Panc1 (cell line): ENCODE measurements at regions not wholly inside any gene's neighbourhood (a gene's known extent, or its start where the extent isn't known, plus 50 kb on each side); places are given as distances from the start of the nearest gene placed in this dataset.

Experiments
- ATAC-seq: fragments of 200-7000 bp; cut with Tn5 transposase; 2 replicates; pipeline ENCODE4 v1.9.1; 2020; ENCODE audit warnings: mild to moderate bottlenecking, moderate library complexity
- BruUV-seq: library from RNA; stranded (reverse); fragments of 400-500 nt; replicated peaks from 2 replicates; lab custom pipeline; 2021; lab: Mats Ljungman, UMichigan
- CTCF ChIA-PET: fragments of 300-600 bp; sonication (Branson Sonifier 250); formaldehyde crosslinking; loops from one replicate; lab custom pipeline; 2022; ENCODE audit warnings: antibody characterized with exemption; lab: Charles Lee
- POLR2A ChIA-PET: fragments of 300-600 bp; sonication (Branson Sonifier 250); formaldehyde crosslinking; loops from one replicate; lab custom pipeline; 2022; ENCODE audit warnings: antibody characterized with exemption; lab: Charles Lee
- DNase-seq: peaks from one replicate; pipeline ENCODE4 v3.0.0-alpha.2; 2010; ENCODE audit warnings: low read depth, low spot score
- H3K27ac ChIP-seq: 2 replicates; pipeline ENCODE4 v1.5.1; 2011; ENCODE audit warnings: mild to moderate bottlenecking, low read length, inconsistent platforms
- H3K27me3 ChIP-seq: fragments of 200-500 bp; sonication (Bioruptor generic); 2 replicates; pipeline ENCODE4 v1.6.0; 2014; ENCODE audit warnings: low read length, inconsistent platforms; ENCODE audit not compliant: control insufficient read depth, insufficient read depth
- H3K36me3 ChIP-seq: fragments of 200-500 bp; sonication (Bioruptor generic); 2 replicates; pipeline ENCODE4 v1.5.1; 2014; ENCODE audit warnings: inconsistent platforms, mild to moderate bottlenecking, low read length, moderate library complexity; ENCODE audit not compliant: control insufficient read depth, insufficient read depth
- H3K4me1 ChIP-seq: 2 replicates; pipeline ENCODE4 v1.5.1; 2011; ENCODE audit warnings: inconsistent platforms, mild to moderate bottlenecking, low read length, moderate library complexity; ENCODE audit not compliant: control insufficient read depth, insufficient read depth
- H3K4me3 ChIP-seq, 2 experiments: 2 replicates each; pipeline ENCODE4 v1.5.1; 2011 to 2012; ENCODE audit warnings: low read depth in 2 of 2, low read length in 2 of 2, mild to moderate bottlenecking in 2 of 2, inconsistent platforms in 1 of 2, moderate library complexity in 1 of 2
- H3K9me3 ChIP-seq: fragments of 200-500 bp; sonication (Bioruptor generic); 2 replicates; pipeline ENCODE4 v1.5.1; 2014; ENCODE audit warnings: low read depth, mild to moderate bottlenecking, inconsistent platforms, low read length, moderate library complexity; ENCODE audit not compliant: control insufficient read depth, insufficient read depth
- POLR2AphosphoS5 ChIP-seq: IDR thresholded peaks from 2 replicates; pipeline ENCODE4 v1.6.1; 2012; ENCODE audit warnings: mild to moderate bottlenecking, low read depth, low read length, moderate library complexity
- SIN3A ChIP-seq: IDR thresholded peaks from 2 replicates; pipeline ENCODE4 v1.6.1; 2012; ENCODE audit warnings: low read depth, mild to moderate bottlenecking, low read length, moderate library complexity, borderline replicate concordance; ENCODE audit not compliant: insufficient read depth
- TCF7L2 ChIP-seq: IDR thresholded peaks from 2 replicates; pipeline ENCODE4 v1.6.1; 2011; ENCODE audit warnings: mild to moderate bottlenecking, low read depth, low read length, inconsistent platforms
- in situ Hi-C: cut with HindIII; loops from 2 replicates; pipeline ENCODE4 v1.10.0; 2016; ENCODE audit warnings: low sequenced_read_pairs, low pct_unique_long_range_greater_than_20kb
- intact Hi-C: fragments of 100-400 bp; cut with micrococcal nuclease; formaldehyde crosslinking; loops from one replicate; pipeline ENCODE4 v1.10.0; 2022; ENCODE audit not compliant: unreplicated experiment
- TF ChIP-seq, protein P1 (sequence below), 2 experiments: IDR thresholded peaks; 2 replicates each; pipeline ENCODE4 v1.6.1; 2011 to 2012; ENCODE audit warnings: low read depth in 2 of 2, control low read depth in 1 of 2, low read length in 1 of 2, mild to moderate bottlenecking in 1 of 2, moderate library complexity in 1 of 2; ENCODE audit not compliant: insufficient read depth in 1 of 2
- TF ChIP-seq, protein P2 (sequence below): fragments of 450-650 bp; IDR thresholded peaks from 2 replicates; pipeline ENCODE4 v1.5.1; 2017; ENCODE audit warnings: mild to moderate bottlenecking

DNA sequence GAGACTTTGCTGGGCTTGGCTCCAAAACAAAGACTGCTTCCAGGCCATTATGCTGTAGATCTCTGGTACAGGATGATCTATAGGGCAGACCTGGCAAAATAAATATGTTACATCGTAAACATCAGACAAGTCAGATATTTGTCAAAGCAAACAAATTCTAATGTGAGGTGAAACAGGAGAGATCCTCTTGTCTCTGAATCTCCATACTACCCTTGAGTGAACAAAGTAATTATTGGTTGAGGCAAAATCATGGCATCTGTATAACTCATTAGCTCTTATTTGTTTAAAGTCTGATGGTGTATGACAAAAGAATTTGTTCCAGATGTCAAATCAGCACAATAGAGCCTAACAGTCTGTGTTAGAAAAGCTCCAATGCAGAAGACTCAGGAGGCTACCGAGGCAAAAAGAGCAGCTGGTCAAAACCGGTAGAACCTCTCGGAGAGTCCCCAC, 1291.5 kb downstream of the TYW1 start:
- Histone ChIP-seq H3K9me3 (no peaks in the 10 kb centered on the region), H3K4me1 (no peaks in the 10 kb centered on the region), H3K4me3 (no peak overlapping the region), H3K27ac (no peak overlapping the region), H3K36me3 (no peaks in the 10 kb centered on the region), H3K27me3 (no peaks in the 10 kb centered on the region)
- DNase-seq (no peak), ATAC-seq (no peak)
- POLR2A ChIA-PET, result no interaction called here
- CTCF ChIA-PET, result no interaction called here
- intact Hi-C loops (no loop called here), in situ Hi-C loops (no loop called here)
- no TSS peak for BruUV-seq
- TF ChIP-seq, protein P1, sequence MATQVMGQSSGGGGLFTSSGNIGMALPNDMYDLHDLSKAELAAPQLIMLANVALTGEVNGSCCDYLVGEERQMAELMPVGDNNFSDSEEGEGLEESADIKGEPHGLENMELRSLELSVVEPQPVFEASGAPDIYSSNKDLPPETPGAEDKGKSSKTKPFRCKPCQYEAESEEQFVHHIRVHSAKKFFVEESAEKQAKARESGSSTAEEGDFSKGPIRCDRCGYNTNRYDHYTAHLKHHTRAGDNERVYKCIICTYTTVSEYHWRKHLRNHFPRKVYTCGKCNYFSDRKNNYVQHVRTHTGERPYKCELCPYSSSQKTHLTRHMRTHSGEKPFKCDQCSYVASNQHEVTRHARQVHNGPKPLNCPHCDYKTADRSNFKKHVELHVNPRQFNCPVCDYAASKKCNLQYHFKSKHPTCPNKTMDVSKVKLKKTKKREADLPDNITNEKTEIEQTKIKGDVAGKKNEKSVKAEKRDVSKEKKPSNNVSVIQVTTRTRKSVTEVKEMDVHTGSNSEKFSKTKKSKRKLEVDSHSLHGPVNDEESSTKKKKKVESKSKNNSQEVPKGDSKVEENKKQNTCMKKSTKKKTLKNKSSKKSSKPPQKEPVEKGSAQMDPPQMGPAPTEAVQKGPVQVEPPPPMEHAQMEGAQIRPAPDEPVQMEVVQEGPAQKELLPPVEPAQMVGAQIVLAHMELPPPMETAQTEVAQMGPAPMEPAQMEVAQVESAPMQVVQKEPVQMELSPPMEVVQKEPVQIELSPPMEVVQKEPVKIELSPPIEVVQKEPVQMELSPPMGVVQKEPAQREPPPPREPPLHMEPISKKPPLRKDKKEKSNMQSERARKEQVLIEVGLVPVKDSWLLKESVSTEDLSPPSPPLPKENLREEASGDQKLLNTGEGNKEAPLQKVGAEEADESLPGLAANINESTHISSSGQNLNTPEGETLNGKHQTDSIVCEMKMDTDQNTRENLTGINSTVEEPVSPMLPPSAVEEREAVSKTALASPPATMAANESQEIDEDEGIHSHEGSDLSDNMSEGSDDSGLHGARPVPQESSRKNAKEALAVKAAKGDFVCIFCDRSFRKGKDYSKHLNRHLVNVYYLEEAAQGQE (IDR thresholded peaks at IDR 0.05; ENCODE audit: insufficient read depth in 1 of 2, low read depth in 2 of 2, low read length in 1 of 2), result no peak
- TF ChIP-seq POLR2AphosphoS5, result no peak
- TF ChIP-seq, protein P2, sequence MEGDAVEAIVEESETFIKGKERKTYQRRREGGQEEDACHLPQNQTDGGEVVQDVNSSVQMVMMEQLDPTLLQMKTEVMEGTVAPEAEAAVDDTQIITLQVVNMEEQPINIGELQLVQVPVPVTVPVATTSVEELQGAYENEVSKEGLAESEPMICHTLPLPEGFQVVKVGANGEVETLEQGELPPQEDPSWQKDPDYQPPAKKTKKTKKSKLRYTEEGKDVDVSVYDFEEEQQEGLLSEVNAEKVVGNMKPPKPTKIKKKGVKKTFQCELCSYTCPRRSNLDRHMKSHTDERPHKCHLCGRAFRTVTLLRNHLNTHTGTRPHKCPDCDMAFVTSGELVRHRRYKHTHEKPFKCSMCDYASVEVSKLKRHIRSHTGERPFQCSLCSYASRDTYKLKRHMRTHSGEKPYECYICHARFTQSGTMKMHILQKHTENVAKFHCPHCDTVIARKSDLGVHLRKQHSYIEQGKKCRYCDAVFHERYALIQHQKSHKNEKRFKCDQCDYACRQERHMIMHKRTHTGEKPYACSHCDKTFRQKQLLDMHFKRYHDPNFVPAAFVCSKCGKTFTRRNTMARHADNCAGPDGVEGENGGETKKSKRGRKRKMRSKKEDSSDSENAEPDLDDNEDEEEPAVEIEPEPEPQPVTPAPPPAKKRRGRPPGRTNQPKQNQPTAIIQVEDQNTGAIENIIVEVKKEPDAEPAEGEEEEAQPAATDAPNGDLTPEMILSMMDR, result no peak
- no peak for TF ChIP-seq TCF7L2
- no peak for TF ChIP-seq SIN3A

GRCh38 chr7:68291710-68292109, 1295.1 kb downstream of the TYW1 start:
- in situ Hi-C loops (no loop called here), intact Hi-C loops (no loop called here)
- ChIA-PET CTCF (no interaction called here), POLR2A (no interaction called here)
- H3K27ac ChIP-seq, result no peak overlapping the region
- no peaks in the 10 kb centered on the region for H3K9me3 ChIP-seq
- TF ChIP-seq TCF7L2, result no peak
- no peak for TF ChIP-seq POLR2AphosphoS5
- TF ChIP-seq, protein P1 (IDR thresholded peaks at IDR 0.05; ENCODE audit: insufficient read depth in 1 of 2, low read depth in 2 of 2, low read length in 1 of 2), result no peak
- TF ChIP-seq SIN3A, result no peak
- TF ChIP-seq, protein P2, result no peak
- no peaks in the 10 kb centered on the region for H3K27me3 ChIP-seq
- no peak overlapping the region for H3K4me3 ChIP-seq
- ATAC-seq (no peak), DNase-seq (no peak)
- no peaks in the 10 kb centered on the region for H3K4me1 ChIP-seq
- no peaks in the 10 kb centered on the region for H3K36me3 ChIP-seq
- no TSS peak for BruUV-seq
